ENCODE measurements at regions not wholly inside any gene's neighbourhood (a gene's known extent, or its start where the extent isn't known, plus 50 kb on each side); places are given as distances from the start of the nearest gene placed in this dataset.
A peak's percentile ranks its signal among the peaks of the same experiment; 100 is the strongest.
"Not testable (repeated sequence)": the region's sequence is repeated elsewhere in the genome, so short reads cannot be mapped to it uniquely, and the experiment has no call there.

GRCh38 chr10:38364073-38364472 lies 269.9 kb downstream of the ZNF37A start:
- not testable (repeated sequence) for FAIRE-seq

DNA sequence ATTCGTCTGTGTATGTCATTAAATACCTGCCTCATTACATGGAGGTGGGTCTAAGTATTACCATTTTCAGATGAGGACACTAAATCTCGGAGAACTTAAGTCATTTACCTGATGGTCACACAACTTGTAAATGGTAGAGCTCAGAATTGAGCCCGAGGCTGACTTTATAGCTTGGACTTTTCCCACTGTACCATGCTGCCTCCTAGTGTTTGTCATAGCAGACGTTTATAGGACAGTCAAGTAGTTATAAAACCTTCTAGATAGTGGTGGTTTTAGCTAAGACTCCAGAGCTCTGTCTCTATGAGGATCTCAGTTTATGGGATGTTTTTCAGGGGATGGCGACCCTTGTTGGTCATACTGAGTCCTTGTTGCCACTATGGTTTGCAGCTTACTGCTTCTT lies 271.8 kb downstream of the ZNF37A start:
- FAIRE-seq, result peak; percentile 92

GRCh38 chr10:38383800-38384199 lies 289.7 kb downstream of the ZNF37A start:
- not testable (repeated sequence) for FAIRE-seq

DNA sequence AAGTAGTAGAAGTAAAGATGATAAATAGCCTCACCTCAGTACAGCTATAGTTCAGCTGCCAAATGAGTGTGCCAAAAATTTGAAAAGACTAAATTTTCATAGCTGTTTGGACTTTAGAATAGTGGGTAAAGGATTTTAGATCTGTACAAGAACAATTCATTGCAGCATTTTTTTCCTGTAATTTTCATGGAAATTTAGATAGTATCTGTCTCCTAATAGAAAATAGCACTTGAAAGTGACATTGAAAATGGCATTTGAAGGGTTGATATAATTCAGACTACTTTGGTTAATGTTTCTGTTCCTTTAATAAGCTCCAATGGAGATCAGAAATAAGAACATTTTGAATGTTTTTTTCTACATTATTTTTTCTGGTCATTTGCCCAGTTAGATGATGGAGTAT lies 292.7 kb downstream of the ZNF37A start:
- FAIRE-seq, result not testable (repeated sequence)

GRCh38 chr10:38390725-38391124 lies 296.6 kb downstream of the ZNF37A start:
- FAIRE-seq, result not testable (repeated sequence)

- FAIRE-seq, result not testable (repeated sequence)
Observed at GRCh38 chr10:38395465-38395864, 301.3 kb downstream of the ZNF37A start.

- FAIRE-seq, result not testable (repeated sequence)
Observed at GRCh38 chr10:38396178-38396954, 302.2 kb downstream of the ZNF37A start.

GRCh38 chr10:38401565-38401964 lies 307.4 kb downstream of the ZNF37A start:
- not testable (repeated sequence) for FAIRE-seq

GRCh38 chr10:38402442-38403346 lies 308.6 kb downstream of the ZNF37A start:
- FAIRE-seq, result not testable (repeated sequence)

DNA sequence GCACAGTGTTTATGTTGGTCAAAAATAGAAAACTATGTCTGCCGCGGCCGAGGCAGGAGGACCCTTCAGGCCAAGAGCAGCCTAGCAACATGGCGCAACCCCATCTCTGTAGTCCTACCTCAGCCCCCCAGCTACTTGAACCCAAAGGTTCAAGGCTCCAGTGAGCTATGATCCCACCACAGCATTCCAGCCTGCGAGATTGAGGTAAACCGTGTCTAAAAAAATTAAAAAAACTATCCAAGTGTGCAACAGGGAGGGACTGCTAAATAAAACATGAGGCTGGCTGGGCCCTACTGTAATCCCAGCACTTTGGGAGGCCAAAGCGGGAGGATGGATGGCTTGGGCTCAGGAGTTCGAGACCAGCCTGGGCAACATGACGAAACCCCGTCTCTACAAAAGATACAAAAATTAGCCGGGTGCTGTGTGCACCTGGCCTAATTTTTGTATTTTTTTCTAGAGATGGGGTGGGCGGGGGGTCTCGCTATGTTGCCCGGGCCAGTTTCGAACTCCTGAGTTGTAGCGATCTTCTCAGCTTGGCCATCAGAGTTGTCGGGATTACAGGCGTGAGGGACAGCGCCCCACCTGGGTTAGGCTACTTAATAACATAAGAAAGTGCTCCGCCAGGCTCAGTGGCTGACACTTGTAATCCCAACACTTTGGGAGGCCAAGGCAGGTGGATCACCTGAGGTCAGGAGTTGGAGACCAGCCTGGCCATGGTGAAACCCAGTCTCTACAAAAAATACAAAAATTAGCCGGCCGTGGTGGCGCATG lies 309.4 kb downstream of the ZNF37A start:
- FAIRE-seq, result not testable (repeated sequence)

DNA sequence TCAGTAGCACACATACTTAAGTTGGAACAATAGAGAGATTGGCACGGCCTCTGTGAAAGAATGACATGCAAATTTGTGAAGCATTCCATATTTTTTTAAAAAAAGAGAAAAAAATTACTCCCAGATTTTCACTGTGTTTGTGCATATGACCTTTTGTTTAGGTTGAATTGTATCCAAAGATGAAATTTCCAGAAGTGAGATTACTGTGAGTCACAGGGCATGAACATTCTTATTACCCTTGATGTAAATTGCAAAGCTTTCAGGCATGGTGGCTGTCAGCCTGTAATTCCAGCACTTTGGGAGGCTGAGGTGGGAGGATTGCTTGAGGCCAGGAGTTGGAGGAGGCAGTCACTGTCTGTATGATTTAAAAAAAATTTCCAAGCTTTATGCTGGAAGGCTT lies 329.5 kb downstream of the ZNF37A start:
- FAIRE-seq, result not testable (repeated sequence)

GRCh38 chr10:38430242-38430641 lies 336.1 kb downstream of the ZNF37A start:
- FAIRE-seq, result not testable (repeated sequence)

DNA sequence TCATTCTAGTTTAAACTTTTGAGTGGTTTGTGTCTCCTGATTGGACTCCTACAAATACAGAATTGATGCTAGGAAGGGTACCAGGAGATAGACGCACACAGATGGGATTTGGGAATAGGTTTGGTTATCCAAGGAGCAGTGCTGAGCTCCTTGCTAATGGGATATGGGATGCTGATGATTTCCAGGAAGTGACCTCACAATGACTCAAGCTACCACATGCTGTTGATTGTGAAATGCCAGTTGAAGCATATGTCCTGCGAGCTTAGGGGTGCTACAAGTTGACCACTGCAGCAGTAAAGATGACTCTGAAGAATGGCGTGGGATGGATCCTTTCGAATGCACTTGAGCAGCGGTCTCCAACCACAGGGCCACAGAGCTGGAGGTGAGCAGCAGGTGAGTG lies 343.2 kb downstream of the ZNF37A start:
- not testable (repeated sequence) for FAIRE-seq

DNA sequence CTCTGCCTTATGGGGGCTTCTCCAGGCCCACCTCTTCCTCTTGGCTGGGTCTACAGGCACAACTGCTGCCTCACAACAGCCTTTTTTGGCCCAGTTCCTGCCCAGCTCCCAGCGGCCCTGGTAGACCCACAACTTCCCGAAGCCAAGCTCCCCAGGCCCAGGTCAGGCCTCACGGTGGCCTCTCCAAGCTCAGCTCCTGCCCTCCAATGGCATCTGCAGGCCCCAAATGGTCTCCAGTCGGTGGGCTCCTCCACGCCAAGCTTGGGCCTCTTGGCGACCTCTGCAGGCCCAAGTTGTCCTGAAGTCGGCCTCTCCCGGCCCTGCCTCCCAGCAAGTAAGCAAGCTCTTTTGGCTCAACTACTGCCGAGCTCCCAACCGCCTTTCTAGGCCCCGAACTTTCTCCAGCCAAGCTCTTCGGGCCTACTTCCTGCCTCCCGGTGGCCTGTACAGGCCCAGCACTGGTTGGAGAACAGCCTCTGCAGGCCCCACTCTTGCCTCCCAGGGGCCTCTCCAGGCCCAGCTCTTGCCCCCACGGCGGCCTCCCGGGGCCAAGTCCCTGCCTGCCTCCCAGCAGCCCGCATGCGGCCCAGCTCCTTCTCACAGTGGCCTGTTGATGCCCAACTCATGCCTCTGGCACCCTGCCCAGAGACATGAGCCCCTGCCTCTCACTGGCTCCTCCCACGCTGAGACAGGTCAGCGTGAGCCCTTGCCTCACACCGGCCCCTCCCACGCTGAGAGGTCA lies 354.6 kb downstream of the ZNF37A start:
- not testable (repeated sequence) for FAIRE-seq

DNA sequence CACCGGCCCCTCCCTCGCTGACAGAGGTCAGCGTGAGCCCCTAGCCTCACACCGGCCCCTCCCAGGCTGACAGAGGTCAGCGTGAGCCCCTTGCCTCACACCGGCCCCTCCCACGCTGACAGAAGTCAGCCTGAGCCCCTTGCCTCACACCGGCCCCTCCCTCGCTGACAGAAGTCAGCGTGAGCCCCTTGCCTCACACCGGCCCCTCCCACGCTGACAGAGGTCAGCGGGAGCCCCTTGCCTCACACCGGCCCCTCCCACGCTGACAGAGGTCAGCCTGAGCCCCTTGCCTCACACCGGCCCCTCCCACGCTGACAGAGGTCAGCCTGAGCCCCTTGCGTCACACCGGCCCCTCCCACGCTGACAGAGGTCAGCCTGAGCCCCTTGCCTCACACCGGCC lies 355.5 kb downstream of the ZNF37A start:
- not testable (repeated sequence) for FAIRE-seq

DNA sequence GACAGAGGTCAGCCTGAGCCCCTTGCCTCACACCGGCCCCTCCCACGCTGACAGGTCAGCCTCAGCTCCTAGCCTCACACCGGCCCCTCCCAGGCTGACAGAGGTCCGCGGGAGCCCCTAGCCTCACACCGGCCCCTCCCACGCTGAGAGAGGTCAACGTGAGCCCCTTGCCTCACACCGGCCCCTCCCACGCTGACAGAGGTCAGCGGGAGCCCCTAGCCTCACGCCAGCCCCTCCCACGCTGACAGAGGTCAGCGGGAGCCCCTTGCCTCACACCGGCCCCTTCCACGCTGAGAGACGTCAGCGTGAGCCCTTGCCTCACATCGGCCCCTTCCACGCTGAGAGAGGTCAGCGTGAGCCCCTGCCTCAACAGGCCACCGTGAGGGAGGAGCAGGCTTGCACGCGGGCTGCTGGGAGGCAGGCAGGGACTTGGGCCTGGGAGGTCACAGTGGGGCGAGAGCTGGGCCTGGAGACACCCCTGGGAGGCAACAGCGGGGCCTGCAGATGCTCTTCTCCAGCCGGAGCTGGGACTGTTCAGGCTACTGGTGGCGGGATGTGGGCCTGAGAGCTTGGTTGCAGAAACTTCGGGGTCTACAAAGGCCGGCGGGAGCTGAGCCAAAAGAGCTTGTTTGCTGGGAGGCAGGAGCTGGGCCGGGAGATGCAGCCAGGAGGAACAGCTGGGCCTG lies 356.4 kb downstream of the ZNF37A start:
- not testable (repeated sequence) for FAIRE-seq

DNA sequence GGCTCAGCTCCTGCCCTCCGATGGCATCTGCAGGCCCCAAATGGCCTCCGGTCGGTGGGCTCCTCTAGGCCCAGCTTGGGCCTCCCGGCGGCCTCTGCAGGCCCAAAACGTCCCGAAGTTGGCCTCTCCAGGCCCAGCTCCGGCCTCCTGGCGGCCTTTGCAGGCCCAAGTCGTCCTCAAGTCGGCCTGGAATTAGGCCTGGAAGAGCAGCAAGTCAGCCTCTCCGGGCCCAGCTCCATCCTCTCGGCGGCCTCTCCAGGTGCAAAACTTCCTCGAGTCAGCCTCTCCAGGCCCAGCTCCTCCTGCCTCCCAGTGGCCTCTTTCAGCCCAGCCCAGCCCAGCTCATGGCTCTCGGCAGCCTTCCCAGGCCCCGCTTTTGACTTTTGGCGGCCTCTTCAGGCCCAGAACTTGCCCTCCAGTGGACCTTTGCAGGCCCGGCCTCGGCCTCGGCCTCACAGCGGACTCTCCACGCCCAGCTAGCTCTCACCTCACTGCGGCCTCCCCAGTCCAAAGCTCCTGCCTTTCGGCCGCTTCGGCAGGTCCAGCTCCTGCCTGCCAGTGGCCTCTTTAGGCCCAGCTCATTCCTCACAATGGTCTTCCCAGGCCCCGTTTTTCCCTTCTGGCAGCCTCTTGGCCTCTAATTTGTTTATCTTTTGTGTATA lies 357.3 kb downstream of the ZNF37A start:
- not testable (repeated sequence) for FAIRE-seq

Measured in TTC549 (cell line).